HG03280 (cell line): ENCODE measurements at regions not wholly inside any gene's neighbourhood (a gene's known extent, or its start where the extent isn't known, plus 50 kb on each side); places are given as distances from the start of the nearest gene placed in this dataset.
"Not testable (repeated sequence)": the region's sequence is repeated elsewhere in the genome, so short reads cannot be mapped to it uniquely, and the experiment has no call there.

ENCODE experiments used
- ATAC-seq: cut with Tn5 transposase; IDR thresholded peaks from one replicate; pipeline ENCODE4 v1.9.1; 2021; ENCODE audit warnings: mild to moderate bottlenecking, moderate library complexity; ENCODE audit not compliant: unreplicated experiment

DNA sequence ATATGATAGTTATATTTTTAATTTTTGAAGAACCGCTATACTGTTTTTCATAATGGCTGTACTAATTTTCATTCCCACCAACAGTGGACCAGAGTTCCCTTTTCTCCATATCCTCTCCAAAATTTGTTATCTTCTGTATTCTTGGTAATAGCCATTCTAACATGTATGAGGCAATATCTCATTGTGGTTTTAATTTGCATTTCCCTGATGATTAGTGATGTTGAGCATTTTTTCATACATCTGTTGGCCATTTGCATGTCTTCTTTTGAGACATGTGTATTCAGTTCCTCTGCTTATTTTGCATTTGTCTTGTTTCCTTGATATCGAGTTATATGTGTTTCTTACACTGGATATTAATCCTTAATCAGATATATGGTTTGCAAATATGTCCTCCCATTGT lies 770.8 kb upstream of the MBL2 start:
- no peak for ATAC-seq

DNA sequence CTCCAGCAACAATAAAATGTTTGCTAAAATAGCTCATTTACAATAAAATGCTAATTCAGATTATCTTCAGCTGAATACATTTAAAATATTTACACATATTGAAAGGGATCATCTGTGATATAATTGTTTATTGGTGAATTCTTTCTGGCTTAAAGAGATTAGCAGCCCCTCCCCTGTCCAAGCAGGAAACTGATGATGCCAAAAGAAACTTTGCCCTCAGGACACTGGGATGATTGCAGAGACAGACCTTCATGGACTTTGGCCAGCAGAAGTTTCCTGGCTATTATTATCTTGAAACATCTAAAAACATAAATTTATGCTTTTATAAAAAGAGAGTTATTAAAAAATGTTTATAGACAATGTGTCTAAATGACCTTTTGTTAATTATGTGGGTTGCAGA lies 764.9 kb upstream of the MBL2 start:
- ATAC-seq, result no peak

DNA sequence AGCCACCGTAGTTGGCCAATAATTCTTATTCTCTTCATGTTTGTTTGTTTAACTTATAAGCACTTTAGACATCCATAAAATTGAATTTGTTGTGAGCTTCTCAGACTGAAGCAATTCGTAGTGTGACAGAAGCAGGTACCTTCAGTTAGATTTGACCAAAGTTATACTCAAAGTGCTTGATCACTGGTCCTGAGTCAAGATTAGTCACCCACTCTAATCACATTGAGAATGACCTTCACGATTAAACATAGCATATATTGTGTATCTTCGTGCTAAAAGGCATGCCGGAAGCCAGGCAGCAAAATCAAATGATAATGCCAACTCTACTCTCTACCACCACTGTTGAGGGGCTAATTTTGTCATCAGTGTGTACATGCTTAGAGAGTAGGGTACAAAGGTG lies 763.7 kb upstream of the MBL2 start:
- no peak for ATAC-seq

DNA sequence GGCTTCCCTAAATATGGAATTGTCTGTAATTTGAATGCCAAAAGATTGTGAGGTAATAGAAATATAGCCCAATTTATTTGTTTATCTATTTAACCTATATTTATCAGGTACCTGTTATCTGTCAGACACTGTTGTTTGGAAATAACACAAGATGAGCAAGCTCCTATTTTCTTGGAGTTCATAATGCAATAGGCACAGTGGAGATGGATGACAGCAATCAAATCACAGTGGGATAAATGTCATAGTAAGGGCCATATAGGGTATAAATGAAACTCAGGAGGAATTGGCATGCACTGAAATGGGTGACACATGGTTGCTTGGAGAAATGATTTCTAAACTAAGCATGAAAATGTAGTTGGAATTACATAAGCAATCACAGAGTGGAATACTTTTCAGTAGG lies 761.8 kb upstream of the MBL2 start:
- ATAC-seq, result no peak

DNA sequence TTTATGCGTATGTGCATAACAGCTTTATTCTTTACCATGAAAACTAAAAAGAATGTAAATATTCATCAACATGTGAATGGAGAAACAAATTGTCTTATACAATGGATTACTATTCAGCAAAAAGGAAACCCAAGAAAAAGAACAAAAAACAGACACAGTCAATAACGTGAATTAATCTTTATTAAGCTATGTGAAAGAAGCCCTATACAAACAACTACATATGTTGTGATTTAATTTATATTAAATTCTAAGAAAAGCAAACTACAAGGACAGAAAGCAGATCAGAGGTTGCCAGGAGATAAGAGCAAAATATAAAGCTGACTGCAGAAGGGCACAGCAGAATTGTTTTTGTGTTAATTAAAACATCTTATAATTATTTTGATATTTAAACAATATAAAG lies 756.4 kb upstream of the MBL2 start:
- ATAC-seq, result no peak

DNA sequence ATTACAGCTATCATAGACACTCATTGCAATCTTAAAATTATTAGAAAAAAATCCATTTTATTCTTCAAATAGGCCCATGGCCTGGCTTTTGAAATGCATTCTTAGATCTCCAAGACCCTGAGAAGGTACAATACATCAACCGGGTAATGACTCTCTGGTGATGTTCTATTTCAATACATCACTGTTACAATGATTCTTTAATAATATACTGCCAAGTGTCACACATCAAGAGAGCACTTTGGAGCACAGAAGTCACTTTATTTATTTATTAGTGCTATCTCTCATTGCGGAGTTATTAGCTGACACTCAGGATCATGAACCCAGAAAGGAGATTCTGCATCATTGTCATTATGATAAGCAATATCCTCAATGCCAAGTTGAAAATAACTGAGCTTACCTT lies 748.5 kb upstream of the MBL2 start:
- no peak for ATAC-seq

DNA sequence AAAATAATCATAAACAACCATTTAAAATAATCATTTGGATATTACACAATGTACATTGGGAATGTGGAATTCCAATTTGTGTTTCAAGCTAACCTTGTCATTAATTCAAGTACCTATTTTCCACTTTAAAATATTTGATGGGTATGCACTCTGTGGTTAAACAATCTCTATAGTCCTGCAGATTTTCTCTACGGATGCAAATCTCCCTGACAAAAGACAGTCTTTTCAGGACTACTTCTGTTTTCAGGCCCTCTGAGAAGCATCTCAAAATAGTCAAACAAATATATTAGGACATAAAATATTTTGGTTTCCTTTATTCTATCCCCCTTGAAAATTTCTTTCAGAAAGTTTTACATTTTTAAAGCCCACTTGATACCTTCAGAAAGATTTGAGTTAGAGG lies 735.6 kb upstream of the MBL2 start:
- ATAC-seq, result no peak

DNA sequence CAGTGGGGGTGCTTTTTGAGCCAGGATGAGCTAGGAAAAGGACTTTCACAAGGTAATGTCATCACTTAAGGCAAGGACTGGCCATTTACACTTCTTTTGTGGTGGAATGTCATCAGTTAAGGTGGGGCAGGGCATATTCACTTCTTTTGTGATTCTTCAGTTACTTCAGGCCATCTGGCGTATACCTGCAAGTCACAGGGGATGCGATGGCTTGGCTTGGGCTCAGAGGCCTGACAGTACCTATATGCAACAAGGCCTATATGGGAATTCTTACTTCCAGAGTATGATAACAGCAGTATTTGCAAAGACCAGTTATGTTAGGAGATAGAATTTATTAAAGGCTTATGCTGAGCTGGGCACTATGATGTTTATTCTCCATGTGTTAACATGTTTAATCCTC lies 731.9 kb upstream of the MBL2 start:
- ATAC-seq, result not testable (repeated sequence)

DNA sequence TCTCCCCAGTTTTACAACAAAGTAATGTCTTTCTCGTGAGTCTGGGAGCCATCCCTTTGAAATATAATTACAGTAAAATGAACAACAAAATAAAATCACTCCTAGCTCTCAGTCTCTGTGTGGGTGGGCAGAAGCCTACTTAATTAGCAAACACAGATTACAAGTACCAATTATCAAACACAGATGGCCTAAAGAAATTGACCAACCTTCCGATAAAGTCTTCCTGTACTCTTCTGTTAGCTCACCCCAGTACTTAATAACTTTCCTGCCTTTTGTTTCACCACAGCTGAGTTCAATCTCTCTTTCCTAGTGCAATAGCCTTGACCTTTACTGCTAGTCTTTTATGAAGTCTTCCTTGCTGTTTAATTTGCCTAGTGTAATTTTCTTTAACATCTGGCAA lies 719.2 kb upstream of the MBL2 start:
- no peak for ATAC-seq

DNA sequence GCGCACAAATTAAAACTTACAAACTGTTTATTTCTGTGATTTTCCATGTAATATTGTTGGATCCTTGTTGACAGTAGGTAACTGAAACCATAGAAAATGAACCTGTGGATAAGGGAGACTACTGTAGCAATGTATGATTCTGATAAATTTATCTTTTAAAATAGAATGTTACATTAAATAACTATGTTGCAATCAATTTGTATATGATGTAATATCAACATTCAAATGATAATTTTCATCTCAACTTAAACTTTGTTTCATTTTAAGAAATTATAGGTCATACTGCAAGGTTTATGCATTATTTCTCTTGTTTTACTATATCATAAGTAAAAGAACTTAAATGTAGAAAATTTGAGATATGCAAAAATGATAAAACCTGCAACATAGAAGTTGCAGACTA lies 718.0 kb upstream of the MBL2 start:
- no peak for ATAC-seq

DNA sequence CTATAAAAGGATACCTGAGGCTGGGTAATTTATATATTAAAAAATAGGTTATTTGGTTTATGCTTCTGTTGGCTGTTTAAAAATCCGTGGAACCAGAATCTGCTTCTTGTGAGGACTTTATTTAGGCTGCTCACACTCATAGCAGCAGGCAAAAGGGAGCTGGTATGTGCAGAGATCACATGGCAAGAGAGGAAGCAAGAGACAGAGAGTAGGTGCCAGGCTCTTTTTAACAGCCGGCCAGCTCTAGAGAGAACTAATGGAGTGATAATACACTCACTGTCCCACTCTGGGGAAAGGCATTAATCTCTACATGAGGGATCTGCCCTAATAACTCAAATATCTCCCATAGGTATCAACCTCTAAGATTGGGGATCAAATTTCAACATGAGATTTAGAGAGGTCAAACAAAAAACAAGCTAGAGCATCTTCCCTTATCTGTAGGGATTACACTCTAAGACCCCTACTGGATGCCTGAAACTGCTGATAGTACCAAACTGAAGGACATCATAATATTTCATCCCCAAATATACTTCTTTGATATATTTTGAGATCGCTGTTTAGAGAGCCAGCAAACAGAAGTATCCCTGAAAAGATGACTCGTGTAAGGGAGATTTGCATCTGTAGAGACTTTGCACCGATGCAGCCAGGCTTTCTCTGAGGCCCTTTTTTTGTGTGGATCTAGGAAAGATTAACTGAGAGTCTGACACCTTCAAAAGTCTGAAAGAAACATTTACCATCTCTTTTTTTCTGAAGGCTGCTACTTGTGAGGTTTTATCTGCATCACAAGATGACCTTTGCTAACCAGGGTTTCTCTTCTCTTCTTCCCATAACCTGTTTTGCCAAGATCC lies 717.0 kb upstream of the MBL2 start:
- no peak for ATAC-seq

DNA sequence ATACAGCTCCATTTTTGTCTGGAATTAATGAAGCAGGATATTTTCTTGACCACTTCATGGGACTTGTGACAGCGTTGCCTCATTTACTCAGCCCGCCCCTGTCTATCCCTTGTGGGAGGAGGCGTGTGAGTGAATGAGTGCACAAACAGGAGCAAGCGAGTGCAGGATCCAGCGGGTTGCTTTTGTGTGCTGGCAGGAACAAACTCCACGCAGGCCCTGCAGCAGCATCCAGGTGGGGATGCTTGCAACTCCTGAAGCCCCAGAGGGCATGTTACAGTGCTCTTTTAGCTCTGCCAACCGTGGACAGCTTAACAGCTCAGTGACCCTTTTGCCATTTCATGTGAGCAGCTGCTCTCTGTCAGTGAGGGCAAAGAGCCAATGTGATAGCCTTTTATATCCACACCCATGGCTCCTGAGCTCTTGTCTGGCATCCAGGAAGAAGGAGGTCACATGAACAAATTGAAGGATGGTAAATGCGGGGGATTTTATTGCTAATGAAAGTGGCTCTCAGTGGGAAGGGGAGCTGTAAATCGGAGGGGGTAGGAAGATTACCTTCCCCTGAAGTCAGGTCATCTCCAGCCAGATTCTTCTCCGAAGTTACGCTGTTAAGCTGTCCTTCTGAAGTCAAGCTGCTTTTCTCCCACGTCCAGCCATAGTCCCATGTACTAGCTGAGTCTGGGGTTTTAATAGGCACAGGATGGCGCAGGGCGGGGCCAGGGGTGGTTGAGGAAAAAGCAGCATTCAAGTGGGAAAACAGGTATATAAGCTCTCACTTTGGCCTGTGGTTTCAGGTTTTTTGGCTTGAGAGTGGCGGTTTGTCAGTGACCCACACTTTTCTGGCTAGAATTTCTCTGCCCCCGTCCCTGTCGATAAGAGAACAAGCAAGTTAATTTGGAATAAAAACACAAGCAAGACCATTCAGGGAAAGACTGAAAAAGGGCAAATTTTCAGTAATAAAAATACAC lies 714.7 kb upstream of the MBL2 start:
- ATAC-seq, result no peak

DNA sequence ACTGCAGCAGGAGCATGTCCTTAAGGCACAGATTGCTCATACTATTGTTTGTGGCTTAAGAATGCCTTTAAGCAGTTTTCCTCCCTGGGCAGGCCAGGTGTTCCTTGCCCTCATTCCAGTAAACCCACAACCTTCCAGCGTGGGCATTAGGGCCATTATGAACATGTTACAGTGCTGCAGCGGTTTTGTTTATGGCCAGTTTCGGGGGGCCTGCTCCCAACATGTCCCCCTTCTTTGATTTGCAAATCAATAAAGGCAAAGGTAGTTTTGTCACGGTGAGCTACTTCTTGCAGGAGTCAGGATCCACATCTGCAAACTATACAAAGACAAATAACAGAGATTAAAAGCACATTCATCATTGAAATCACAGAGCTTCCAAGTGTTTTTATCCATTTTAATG lies 712.8 kb upstream of the MBL2 start:
- ATAC-seq, result not testable (repeated sequence)

DNA sequence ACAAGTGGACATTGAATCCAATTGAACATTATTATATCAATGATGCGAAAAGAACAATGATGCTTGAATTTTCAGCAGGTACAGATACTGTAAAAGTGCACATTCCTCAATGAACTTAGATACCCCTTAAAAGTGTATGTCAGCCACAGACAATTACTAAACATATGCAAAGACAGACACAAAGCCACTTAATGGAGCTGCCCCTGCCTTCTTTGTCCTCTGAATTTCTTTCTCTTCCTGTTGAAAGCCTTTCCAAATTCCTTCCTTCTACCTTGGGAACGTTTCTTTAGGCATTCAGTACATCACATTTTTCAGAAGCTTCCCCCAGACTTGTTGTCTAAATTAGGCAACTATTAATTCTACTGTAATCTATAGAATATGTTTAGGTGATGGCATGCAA lies 706.8 kb upstream of the MBL2 start:
- ATAC-seq, result no peak

DNA sequence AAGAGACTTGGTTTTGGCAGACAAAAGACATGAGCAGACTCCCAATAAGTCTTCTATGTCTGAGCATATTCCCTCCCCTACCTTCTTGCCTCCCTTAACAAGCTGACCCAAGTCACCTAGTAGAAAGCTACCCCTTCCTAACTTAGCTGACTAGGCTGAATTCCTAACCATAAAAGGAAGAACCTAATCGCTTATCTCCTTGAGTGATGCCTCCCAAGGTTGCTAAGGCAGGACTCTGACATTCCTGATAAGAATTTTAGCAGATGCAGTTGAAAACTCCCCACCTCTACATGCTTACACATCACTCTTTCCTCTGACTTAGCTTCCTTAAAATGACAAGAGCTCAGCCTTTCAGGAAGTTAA lies 704.7 kb upstream of the MBL2 start:
- ATAC-seq, result no peak

DNA sequence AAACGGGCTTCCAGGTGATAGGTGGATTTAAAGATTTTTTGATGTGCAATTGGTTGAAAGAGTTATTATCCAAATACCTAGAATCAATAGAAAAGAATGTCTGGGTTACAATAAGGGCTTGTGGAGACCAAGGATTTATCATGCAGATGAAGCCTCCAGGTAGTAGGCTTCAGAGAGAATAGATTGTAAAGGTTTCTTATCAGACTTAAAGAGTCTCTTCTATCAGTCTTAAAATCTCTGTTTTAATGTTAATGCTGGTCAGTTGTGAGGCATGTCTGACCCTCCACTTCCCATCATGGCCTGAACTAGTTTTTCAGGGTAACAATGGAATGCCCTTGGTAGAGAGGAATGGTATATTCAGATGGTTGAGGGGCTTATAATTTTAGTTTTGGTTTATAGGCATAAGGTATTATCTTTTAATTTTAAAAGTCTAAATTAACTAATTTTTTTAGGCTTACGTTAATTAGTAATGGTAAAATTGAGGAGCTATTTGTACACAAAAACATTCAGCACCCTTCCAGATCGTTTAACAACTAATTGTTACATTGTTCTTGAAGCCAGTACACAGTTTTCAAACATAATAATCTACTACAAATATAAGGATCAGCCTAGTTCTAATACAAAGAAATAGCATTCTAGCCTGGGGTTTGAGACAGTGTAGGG lies 704.2 kb upstream of the MBL2 start:
- no peak for ATAC-seq

DNA sequence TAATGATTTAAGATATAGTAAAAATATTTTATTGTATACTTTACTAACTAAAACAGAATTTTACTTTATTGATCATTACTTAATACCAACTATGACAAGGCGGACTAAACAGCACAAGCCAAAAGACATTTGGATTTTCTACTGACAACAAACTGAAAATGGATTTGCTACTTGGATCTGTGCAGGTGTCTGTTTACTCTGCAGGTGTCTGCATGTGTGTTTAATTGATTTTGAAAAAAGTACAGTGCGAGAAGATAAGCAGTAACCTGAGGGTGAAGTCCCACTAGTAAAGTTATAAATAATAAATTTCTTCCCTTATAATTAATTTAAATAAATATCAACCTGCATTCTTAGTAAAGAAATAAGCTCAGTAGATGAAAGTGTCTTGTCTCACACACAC lies 696.8 kb upstream of the MBL2 start:
- ATAC-seq, result no peak

DNA sequence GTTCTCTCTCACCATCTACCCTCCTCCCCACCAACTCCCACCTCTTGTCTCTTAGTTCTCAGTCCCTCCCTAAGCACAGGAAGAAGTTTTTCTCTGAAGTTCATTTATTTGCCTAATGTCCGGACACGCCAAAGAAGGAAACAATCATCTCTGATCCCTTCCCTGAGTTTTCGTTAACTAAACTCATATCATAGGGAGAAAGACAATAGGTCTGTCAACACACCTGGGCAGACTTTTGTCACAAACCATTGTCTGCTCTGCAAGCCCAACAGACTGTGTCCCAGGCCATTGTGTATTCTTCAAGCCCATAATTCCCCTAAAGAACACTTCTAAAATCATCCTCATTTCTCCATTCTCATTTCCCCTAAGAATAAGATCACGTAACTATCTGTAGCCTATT lies 691.0 kb upstream of the MBL2 start:
- ATAC-seq, result no peak

DNA sequence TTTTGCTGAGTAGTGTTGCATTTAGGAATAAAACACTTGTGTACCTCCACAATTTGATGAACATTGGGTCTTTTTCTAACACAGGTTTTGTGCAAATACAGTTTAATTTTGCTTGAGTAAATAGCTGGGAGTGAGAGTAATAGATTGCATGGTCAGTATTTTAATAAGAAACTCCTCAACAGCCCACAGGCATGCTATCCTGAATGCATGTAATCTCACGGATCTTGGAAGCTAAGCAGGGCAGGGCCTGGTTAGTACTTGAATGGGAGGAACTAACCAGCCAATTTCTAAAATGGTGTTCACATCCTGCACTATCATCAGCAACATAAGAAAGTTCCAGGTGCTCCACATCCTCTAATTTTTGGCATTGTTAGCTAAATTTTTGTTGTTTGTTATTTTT lies 685.4 kb upstream of the MBL2 start:
- ATAC-seq, result no peak

DNA sequence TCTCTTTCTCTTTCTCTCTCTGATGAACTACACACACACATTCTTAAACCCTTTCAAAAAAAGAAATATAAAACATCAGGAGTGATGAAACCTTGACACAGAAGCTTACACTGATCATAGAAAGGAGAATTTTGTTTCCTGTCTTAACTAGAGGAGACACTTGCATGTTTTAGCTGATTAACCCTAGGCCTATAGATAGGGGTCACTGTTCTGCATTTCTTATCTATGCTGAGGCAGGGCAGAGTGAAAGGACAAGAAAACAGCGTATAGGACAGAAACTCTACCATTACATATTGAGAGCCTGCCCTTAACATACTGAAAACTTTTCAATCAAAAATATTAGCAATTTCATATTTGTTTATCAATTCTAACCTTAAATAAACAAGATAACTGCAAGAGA lies 680.6 kb upstream of the MBL2 start:
- no peak for ATAC-seq

DNA sequence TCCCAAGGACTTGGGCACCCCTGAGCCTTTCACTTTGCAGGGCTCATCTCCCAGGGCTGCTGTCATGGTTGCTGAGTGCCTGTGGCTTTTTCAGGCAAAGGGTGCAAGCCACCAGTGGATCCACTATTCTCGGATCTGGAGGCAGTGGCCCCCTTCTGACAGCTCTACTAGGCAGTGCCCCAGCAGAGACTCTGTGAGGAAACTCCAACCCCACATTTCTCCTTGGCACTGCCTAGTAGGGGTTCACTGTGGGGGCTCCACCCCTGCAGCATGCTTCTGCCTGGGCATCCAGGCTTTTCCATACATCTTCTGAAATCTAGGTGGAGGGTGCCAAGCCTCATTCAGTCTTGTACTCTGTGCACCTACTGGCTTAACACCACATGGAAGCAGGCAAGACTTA lies 675.0 kb upstream of the MBL2 start:
- no peak for ATAC-seq

DNA sequence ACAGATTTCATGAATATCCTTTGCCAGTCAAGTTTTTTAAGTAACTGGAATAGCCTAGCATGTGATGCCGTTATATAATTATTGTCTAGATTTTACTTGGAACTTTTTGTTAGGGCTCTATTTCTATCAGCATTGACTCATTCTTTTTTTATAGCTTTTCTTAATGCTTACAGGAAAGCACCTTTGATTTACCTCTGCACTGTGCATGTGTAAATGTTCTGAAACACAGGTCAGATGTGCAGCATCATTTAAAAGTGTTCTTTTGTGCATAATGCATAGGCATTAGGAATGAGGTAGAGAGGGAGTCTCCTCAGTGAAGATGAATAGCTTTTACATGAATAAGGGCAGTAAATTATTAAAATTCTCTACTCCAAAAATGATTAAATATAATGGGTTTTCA lies 669.3 kb upstream of the MBL2 start:
- ATAC-seq, result no peak
